H54 (cell line): ENCODE measurements at regions not wholly inside any gene's neighbourhood (a gene's known extent, or its start where the extent isn't known, plus 50 kb on each side); places are given as distances from the start of the nearest gene placed in this dataset.

Experiments
- DNase-seq: peaks from one replicate; pipeline ENCODE4 v3.0.0; 2011; ENCODE audit warnings: low spot score, mixed read lengths; ENCODE audit not compliant: insufficient read length
- FAIRE-seq: peaks from 3 replicates; lab custom pipeline; 2011; peaks lifted over from hg19 to GRCh38; lab: Jason Lieb, UNC
- POLR2A ChIP-seq: IDR thresholded peaks from 2 replicates; pipeline ENCODE4 v1.6.1; 2011; ENCODE audit warnings: low read depth, mild to moderate bottlenecking, low read length

- DNase-seq: no peak
- no peak for FAIRE-seq
- no peak for TF ChIP-seq POLR2A
Measured at GRCh38 chr7:156446990-156447389, 193.6 kb upstream of the RNF32 start.

GRCh38 chr7:156445997-156446761, 194.4 kb upstream of the RNF32 start:
- TF ChIP-seq POLR2A: no peak
- FAIRE-seq (no peak), DNase-seq (no peak)

- no peak for DNase-seq
- no peak for FAIRE-seq
- TF ChIP-seq POLR2A: no peak
Measured at GRCh38 chr7:156442516-156442915, 198.1 kb upstream of the RNF32 start.

DNA sequence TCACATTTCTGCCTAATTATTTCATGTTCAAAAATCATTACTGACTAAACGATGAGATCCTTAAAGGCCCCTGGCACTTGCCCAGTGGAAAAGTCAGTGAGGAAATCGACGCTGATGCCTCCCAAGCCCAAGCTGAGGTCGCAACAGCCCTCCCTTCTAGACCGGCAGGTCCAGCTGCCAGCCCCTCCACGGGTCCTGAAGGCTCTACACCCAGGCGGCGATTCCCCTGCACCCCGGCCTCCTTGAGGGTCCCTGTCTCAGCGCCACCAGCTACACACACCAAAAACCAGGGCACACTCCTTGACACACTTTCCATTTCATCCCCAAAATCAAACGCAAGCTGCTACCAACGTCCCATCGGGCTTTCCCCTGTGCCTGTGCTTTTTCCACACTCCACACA, 200.1 kb upstream of the RNF32 start:
- no peak for TF ChIP-seq POLR2A
- FAIRE-seq (no peak), DNase-seq (no peak)

- DNase-seq (no peak), FAIRE-seq (no peak)
- no peak for TF ChIP-seq POLR2A
Measured at GRCh38 chr7:156438011-156438410, 202.6 kb upstream of the RNF32 start.

DNA sequence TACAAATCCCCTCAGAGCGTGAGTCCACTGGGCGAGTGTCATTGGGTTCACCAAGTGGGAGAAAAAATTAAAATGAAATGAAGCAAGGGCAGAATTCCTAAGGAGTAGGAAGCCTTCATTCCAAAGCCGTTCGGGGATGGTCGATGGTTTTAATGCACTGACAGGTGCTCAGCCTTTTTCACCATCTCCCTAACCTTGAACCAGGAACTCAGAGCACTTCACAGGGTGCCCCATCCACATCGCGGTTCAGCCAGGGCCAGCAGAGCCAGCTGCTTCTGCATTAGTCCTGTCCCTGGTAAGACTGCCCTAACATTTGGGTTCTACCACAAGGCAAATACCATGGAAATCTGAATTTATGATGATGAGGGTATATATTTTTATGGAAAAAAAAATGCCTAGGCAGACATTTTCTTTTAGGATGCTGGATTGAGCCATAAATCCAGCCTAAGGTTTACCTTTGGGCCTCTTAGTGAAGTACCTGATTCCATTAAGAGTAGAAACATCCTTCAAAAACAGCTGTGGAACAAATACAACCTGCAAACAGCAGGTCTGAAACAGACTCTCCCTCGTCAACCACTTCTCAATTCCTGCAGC, 203.5 kb upstream of the RNF32 start:
- no peak for DNase-seq
- no peak for FAIRE-seq
- no peak for TF ChIP-seq POLR2A

DNA sequence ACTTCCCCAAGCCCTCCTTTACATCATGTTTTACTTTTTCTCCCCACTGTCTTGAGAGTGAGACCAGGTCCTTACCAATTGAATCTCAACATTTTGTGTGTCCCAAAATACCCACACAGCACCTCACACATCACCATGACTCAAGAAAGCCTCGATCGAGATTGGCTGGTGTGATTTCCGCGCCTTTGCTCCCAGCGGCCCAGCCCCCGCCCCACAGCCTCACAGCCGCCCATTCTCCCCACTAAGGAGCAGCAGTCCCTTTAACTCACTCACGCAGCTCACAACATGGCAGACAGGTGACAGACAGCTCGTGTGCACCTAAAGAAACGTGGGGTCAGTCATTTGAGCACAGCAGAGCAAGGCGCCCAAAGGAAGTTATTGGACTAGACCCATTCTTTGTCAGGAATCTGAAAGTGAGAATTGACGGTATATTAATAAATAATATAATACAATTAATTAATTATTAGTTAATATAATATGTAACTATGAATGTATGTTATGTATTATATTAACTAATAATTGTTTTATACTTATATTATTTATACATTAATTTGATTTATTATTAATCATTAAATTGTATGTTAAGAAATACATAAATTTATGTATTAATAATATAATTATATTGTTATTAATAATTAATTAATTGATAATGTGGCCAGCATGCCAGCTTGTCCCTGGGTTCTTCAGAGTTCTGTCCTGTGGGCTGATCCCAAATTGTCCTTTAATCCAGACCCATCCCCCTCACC, 204.9 kb upstream of the RNF32 start:
- no peak for FAIRE-seq
- TF ChIP-seq POLR2A: no peak
- no peak for DNase-seq

DNA sequence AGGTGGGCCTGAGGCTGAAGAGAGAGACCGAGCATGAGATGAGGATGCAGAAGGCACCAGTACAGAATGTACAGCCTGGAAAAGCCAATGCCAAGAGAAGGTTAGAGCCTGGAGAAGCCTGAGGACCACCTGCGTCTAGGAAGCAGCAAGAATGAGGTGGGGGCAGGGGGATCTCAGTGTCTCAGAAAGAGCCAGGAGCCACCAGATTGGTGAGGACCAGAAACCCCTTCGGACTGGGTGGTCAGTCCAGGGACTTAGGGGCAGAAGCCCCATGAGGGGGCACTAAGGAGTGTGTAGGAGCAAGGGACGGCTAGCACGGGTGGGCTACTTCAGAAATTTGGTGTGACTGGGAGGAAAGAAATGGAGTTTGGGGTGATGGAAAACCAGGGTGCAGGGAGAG, 205.9 kb upstream of the RNF32 start:
- FAIRE-seq (no peak), DNase-seq (no peak)
- no peak for TF ChIP-seq POLR2A

DNA sequence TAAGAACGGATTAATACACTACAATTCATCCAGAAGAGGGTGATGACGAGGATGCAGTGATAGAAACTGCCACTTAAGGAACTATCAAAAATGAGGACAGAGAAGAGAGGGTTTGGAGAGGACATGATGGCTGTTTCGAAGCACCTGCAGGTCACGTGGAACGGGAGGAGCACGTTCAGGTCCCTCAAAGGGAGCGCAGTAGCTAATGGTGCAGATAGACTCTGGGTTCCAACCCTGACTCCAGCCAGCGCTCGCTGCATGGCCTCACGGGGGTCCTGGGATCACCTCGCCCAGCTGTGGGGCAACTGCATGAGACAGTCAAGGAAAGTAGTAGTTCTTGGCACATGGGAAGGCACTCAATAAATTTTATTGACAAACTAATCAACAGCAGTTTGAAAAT, 208.6 kb upstream of the RNF32 start:
- DNase-seq: no peak
- FAIRE-seq: no peak
- TF ChIP-seq POLR2A: no peak

DNA sequence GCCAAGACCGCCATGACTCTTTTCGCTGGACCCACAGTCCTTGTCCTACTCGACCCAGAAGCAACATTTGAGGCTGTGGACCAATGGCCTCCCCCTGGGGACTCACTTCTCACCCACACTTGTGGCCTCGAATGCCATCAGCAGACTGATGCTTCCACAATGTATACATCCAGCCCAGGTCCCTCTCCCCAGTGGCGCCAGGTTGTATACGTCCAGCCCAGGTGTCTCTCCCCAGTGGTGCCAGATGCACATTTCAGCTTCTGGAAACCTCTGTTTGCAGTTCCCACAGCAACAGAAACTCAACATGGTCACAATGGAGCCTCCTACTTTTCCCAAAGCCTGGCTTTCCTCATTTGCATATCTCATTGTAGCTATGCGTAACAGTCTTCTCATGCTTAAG, 210.5 kb upstream of the RNF32 start:
- FAIRE-seq: no peak
- no peak for TF ChIP-seq POLR2A

GRCh38 chr7:156429514-156429913, 211.1 kb upstream of the RNF32 start:
- FAIRE-seq: no peak

More for the DNA sequence above, 210.5 kb upstream of the RNF32 start:
- no peak for DNase-seq

GRCh38 chr7:156423876-156424275, 216.7 kb upstream of the RNF32 start:
- no peak for TF ChIP-seq POLR2A
- no peak for DNase-seq
- no peak for FAIRE-seq

More at GRCh38 chr7:156429514-156429913, 211.1 kb upstream of the RNF32 start:
- DNase-seq: no peak
- TF ChIP-seq POLR2A: no peak

- FAIRE-seq: no peak
- no peak for TF ChIP-seq POLR2A
- DNase-seq: no peak
Measured at GRCh38 chr7:156420496-156420895, 220.1 kb upstream of the RNF32 start.

GRCh38 chr7:156419782-156420181, 220.8 kb upstream of the RNF32 start:
- no peak for DNase-seq
- no peak for FAIRE-seq
- no peak for TF ChIP-seq POLR2A
